ENCODE measurements at regions not wholly inside any gene's neighbourhood (a gene's known extent, or its start where the extent isn't known, plus 50 kb on each side); places are given as distances from the start of the nearest gene placed in this dataset.

DNA sequence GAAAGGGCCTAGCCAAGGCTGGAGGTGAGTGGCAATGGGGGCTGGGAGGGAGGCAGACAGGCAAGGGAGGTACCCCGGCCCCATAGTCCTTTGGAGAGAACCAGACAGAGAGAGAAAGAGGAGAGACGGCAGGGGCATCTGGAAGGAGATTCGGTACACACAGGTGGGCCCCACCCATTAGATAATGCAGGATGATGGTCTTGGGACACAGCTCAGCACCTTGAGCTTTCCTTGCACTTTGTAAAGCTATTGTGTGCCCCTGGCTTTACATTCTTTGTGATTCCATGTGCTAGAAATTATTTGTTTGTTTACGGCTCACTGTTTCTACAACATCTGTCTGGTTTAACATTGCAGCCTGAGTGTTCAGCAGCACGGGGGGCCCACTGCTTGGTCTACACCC, 83.1 kb downstream of the CTAGE1 start:
- no peak overlapping the region for H3K27ac Mint-ChIP-seq
- H3K4me1 Mint-ChIP-seq, result peaks cover 9 to 33% (median 19%) of the 10 kb centered on the region in 4 donors
- Histone ChIP-seq H3K4me3 (ENCODE audit: low read length in 2 of 2) (no peak overlapping the region), H3K27ac (ENCODE audit: low read depth, low read length) (no peak overlapping the region), H3K27me3 (ENCODE audit: insufficient read depth, low read length) (no peaks in the 10 kb centered on the region), H3K9me3 (ENCODE audit: control insufficient read depth in 1 of 2, low read length in 2 of 2) (no peaks in the 10 kb centered on the region), H3K36me3 (ENCODE audit: insufficient read depth, low read length) (no peaks in the 10 kb centered on the region), H3K4me1 (ENCODE audit: insufficient read depth, low read length) (peaks cover 17% of the 10 kb centered on the region)
- no peaks in the 10 kb centered on the region for H3K27me3 Mint-ChIP-seq
- H3K36me3 Mint-ChIP-seq, result no peaks in the 10 kb centered on the region
- H3K9me3 Mint-ChIP-seq, result peaks cover 0 to 3% (median 0%) of the 10 kb centered on the region in 8 donors
- intact Hi-C loops (cut with micrococcal nuclease), result no loop called here
- POLR2A ChIA-PET (ENCODE audit: partially characterized antibody), result no interaction called here
- no peak overlapping the region for H3K4me3 Mint-ChIP-seq
- CTCF ChIA-PET (ENCODE audit: partially characterized antibody), result no interaction called here
- DNase-seq, result no peak

DNA sequence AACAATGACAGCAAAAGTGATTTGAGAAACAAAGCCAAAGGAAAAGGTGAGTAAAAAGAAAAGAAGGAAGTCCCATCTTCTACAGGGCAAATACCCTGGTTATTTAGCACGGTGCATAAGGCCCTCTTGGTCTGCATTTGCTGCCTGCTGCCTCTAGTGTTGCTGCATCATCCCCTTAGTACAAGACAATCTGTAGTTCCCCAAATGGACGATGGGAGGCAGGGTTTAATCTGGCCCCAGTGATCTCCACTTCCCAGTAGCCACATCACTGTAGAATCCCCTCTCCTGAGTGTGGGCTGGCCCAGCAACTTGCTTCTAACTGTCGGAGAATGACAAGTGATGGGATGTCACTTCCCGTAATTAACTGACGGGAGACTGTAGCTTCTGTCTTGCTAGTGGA, 85.1 kb downstream of the CTAGE1 start:
- Histone ChIP-seq H3K4me3 (ENCODE audit: low read length in 2 of 2) (no peak overlapping the region), H3K36me3 (ENCODE audit: insufficient read depth, low read length) (no peaks in the 10 kb centered on the region), H3K4me1 (ENCODE audit: insufficient read depth, low read length) (peaks cover 7% of the 10 kb centered on the region), H3K27ac (ENCODE audit: low read depth, low read length) (no peak overlapping the region), H3K9me3 (ENCODE audit: control insufficient read depth in 1 of 2, low read length in 2 of 2) (no peaks in the 10 kb centered on the region), H3K27me3 (ENCODE audit: insufficient read depth, low read length) (no peaks in the 10 kb centered on the region)
- Mint-ChIP-seq H3K4me3 (no peak overlapping the region), H3K36me3 (no peaks in the 10 kb centered on the region), H3K9me3 (peaks cover 0 to 3% (median 0%) of the 10 kb centered on the region in 8 donors), H3K27me3 (no peaks in the 10 kb centered on the region), H3K27ac (peak overlapping the region in 1 of 7 donors; percentile 32), H3K4me1 (peaks cover 2 to 18% (median 9%) of the 10 kb centered on the region in 4 donors)
- POLR2A ChIA-PET (ENCODE audit: partially characterized antibody), result no interaction called here
- DNase-seq, result no peak
- intact Hi-C loops (cut with micrococcal nuclease), result no loop called here
- CTCF ChIA-PET (ENCODE audit: partially characterized antibody), result no interaction called here

DNA sequence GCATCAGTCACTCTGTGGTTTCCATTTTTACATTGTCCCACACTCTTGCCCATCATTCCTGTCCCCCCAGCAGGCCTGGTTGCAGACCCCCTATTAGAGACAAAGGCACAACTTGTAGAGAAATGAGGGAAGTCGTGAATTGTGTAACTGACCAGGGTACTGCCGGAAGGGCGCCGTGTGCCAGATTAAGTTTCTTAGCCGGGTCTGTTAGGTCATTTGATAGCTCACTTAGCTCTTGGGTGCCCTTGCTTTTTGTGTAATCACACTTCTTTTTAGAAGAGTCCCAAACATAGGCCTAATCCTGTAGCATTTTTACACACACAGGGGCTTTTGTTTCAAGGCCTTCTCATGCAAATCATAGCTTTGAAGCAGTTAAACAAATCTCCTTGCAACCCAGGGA, 87.2 kb downstream of the CTAGE1 start:
- H3K36me3 ChIP-seq (ENCODE audit: insufficient read depth, low read length), result no peaks in the 10 kb centered on the region
- Mint-ChIP-seq H3K4me3 (no peak overlapping the region), H3K27ac (no peak overlapping the region), H3K36me3 (no peaks in the 10 kb centered on the region), H3K4me1 (peaks cover 0 to 10% (median 3%) of the 10 kb centered on the region in 4 donors), H3K9me3 (peaks cover 0 to 3% (median 0%) of the 10 kb centered on the region in 8 donors), H3K27me3 (no peaks in the 10 kb centered on the region)
- no peak overlapping the region for H3K27ac ChIP-seq (ENCODE audit: low read depth, low read length)
- intact Hi-C loops (cut with micrococcal nuclease), result no loop called here
- H3K9me3 ChIP-seq (ENCODE audit: control insufficient read depth in 1 of 2, low read length in 2 of 2), result no peaks in the 10 kb centered on the region
- H3K27me3 ChIP-seq (ENCODE audit: insufficient read depth, low read length), result no peaks in the 10 kb centered on the region
- H3K4me3 ChIP-seq (ENCODE audit: low read length in 2 of 2), result no peak overlapping the region
- no peaks in the 10 kb centered on the region for H3K4me1 ChIP-seq (ENCODE audit: insufficient read depth, low read length)
- ChIA-PET POLR2A (ENCODE audit: partially characterized antibody) (no interaction called here), CTCF (ENCODE audit: partially characterized antibody) (interaction anchor here (0.7 kb wide), 2 partner anchors 10 to 16 kb away, joined by 3 read pairs; no protein-coding TSS in a partner anchor)
- DNase-seq, result no peak

DNA sequence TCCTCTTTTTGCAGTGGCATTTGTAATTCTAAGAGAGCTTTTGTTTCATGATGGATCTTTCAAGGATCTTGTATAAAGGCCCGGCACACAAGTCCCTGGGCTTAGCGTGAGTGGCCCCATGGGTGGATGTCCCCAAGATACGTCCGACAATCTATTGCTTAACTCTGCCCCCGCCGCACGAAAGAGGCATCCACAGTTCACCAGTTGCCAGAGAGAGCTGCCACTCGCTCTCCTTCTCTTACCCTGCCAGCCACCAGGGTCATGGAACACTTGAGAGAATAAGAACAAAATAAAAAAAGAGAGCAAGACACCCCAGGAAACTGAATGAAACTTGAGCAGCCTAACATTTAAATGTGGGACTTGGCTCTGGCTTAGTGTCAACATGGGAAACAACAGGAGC, 92.3 kb downstream of the CTAGE1 start:
- Histone ChIP-seq H3K27ac (ENCODE audit: low read depth, low read length) (no peak overlapping the region), H3K4me1 (ENCODE audit: insufficient read depth, low read length) (no peaks in the 10 kb centered on the region), H3K4me3 (ENCODE audit: low read length in 2 of 2) (no peak overlapping the region), H3K36me3 (ENCODE audit: insufficient read depth, low read length) (no peaks in the 10 kb centered on the region), H3K9me3 (ENCODE audit: control insufficient read depth in 1 of 2, low read length in 2 of 2) (no peaks in the 10 kb centered on the region), H3K27me3 (ENCODE audit: insufficient read depth, low read length) (no peaks in the 10 kb centered on the region)
- Mint-ChIP-seq H3K27ac (no peak overlapping the region), H3K9me3 (peaks cover 0 to 3% (median 0%) of the 10 kb centered on the region in 8 donors), H3K4me3 (no peak overlapping the region), H3K36me3 (no peaks in the 10 kb centered on the region), H3K4me1 (peaks cover 0 to 7% (median 2%) of the 10 kb centered on the region in 4 donors), H3K27me3 (no peaks in the 10 kb centered on the region)
- CTCF ChIA-PET (ENCODE audit: partially characterized antibody), result interaction anchor here (1.1 kb wide), 1 partner anchor 237 kb away, joined by 3 read pairs; no protein-coding TSS in a partner anchor
- intact Hi-C loops (cut with micrococcal nuclease), result loop anchor here (2.0 kb wide), 1 partner anchor 237 kb away; no protein-coding TSS in a partner anchor
- POLR2A ChIA-PET (ENCODE audit: partially characterized antibody), result no interaction called here
- no peak for DNase-seq

- H3K4me1 ChIP-seq (ENCODE audit: insufficient read depth, low read length), result no peaks in the 10 kb centered on the region
- Mint-ChIP-seq H3K9me3 (peaks cover 0 to 3% (median 0%) of the 10 kb centered on the region in 8 donors), H3K27ac (peak overlapping the region in 2 of 7 donors; percentile 36 to 76), H3K4me3 (peak overlapping the region in 7 of 8 donors; percentile 33 to 71 (median 53)), H3K27me3 (no peaks in the 10 kb centered on the region), H3K36me3 (no peaks in the 10 kb centered on the region), H3K4me1 (peaks cover 0 to 7% (median 2%) of the 10 kb centered on the region in 4 donors)
- POLR2A ChIA-PET (ENCODE audit: partially characterized antibody), result no interaction called here
- H3K4me3 ChIP-seq (ENCODE audit: low read length in 2 of 2), result no peak overlapping the region
- no peaks in the 10 kb centered on the region for H3K27me3 ChIP-seq (ENCODE audit: insufficient read depth, low read length)
- H3K9me3 ChIP-seq (ENCODE audit: control insufficient read depth in 1 of 2, low read length in 2 of 2), result no peaks in the 10 kb centered on the region
- no peak for DNase-seq
- H3K27ac ChIP-seq (ENCODE audit: low read depth, low read length), result no peak overlapping the region
- intact Hi-C loops (cut with micrococcal nuclease), result loop anchor here (1.0 to 2.0 kb wide), 2 partner anchors 40 to 238 kb away; no protein-coding TSS in a partner anchor
- CTCF ChIA-PET (ENCODE audit: partially characterized antibody), result no interaction called here
- no peaks in the 10 kb centered on the region for H3K36me3 ChIP-seq (ENCODE audit: insufficient read depth, low read length)
Measured at GRCh38 chr18:22324191-22325131, 93.3 kb downstream of the CTAGE1 start.

- Mint-ChIP-seq H3K27ac (no peak overlapping the region), H3K36me3 (no peaks in the 10 kb centered on the region), H3K9me3 (peaks cover 0 to 3% (median 0%) of the 10 kb centered on the region in 8 donors), H3K27me3 (no peaks in the 10 kb centered on the region), H3K4me3 (no peak overlapping the region), H3K4me1 (peaks cover 0 to 7% (median 2%) of the 10 kb centered on the region in 4 donors)
- no peak overlapping the region for H3K27ac ChIP-seq (ENCODE audit: low read depth, low read length)
- ChIA-PET CTCF (ENCODE audit: partially characterized antibody) (no interaction called here), POLR2A (ENCODE audit: partially characterized antibody) (no interaction called here)
- H3K4me3 ChIP-seq (ENCODE audit: low read length in 2 of 2), result no peak overlapping the region
- no peaks in the 10 kb centered on the region for H3K27me3 ChIP-seq (ENCODE audit: insufficient read depth, low read length)
- H3K36me3 ChIP-seq (ENCODE audit: insufficient read depth, low read length), result no peaks in the 10 kb centered on the region
- no peaks in the 10 kb centered on the region for H3K4me1 ChIP-seq (ENCODE audit: insufficient read depth, low read length)
- intact Hi-C loops (cut with micrococcal nuclease), result no loop called here
- H3K9me3 ChIP-seq (ENCODE audit: control insufficient read depth in 1 of 2, low read length in 2 of 2), result no peaks in the 10 kb centered on the region
- DNase-seq, result no peak
Measured at GRCh38 chr18:22322243-22322691, 95.4 kb downstream of the CTAGE1 start.

- Mint-ChIP-seq H3K27ac (no peak overlapping the region), H3K9me3 (no peaks in the 10 kb centered on the region), H3K27me3 (no peaks in the 10 kb centered on the region), H3K36me3 (no peaks in the 10 kb centered on the region), H3K4me1 (peaks cover 0 to 7% (median 2%) of the 10 kb centered on the region in 4 donors), H3K4me3 (no peak overlapping the region)
- intact Hi-C loops (cut with micrococcal nuclease), result no loop called here
- no peak overlapping the region for H3K4me3 ChIP-seq (ENCODE audit: low read length in 2 of 2)
- H3K27ac ChIP-seq (ENCODE audit: low read depth, low read length), result no peak overlapping the region
- no peaks in the 10 kb centered on the region for H3K27me3 ChIP-seq (ENCODE audit: insufficient read depth, low read length)
- H3K9me3 ChIP-seq (ENCODE audit: control insufficient read depth in 1 of 2, low read length in 2 of 2), result no peaks in the 10 kb centered on the region
- no peaks in the 10 kb centered on the region for H3K36me3 ChIP-seq (ENCODE audit: insufficient read depth, low read length)
- no peaks in the 10 kb centered on the region for H3K4me1 ChIP-seq (ENCODE audit: insufficient read depth, low read length)
- POLR2A ChIA-PET (ENCODE audit: partially characterized antibody), result no interaction called here
- CTCF ChIA-PET (ENCODE audit: partially characterized antibody), result interaction anchor here (0.8 kb wide), 1 partner anchor 10 kb away, joined by 3 read pairs; no protein-coding TSS in a partner anchor
- DNase-seq, result no peak
Measured at GRCh38 chr18:22320771-22321170, 96.9 kb downstream of the CTAGE1 start.

All from CD4-positive, alpha-beta memory T cell (primary cell).